ENCODE measurements at regions not wholly inside any gene's neighbourhood (a gene's known extent, or its start where the extent isn't known, plus 50 kb on each side); places are given as distances from the start of the nearest gene placed in this dataset.
"Not testable (repeated sequence)": the region's sequence is repeated elsewhere in the genome, so short reads cannot be mapped to it uniquely, and the experiment has no call there.

- DNase-seq: peak; percentile 54
Observed at GRCh38 chr21:27026501-27026900, 59.6 kb upstream of the ADAMTS5 start.

- DNase-seq: not testable (repeated sequence)
Observed at GRCh38 chr21:27025708-27026107, 58.8 kb upstream of the ADAMTS5 start.

DNA sequence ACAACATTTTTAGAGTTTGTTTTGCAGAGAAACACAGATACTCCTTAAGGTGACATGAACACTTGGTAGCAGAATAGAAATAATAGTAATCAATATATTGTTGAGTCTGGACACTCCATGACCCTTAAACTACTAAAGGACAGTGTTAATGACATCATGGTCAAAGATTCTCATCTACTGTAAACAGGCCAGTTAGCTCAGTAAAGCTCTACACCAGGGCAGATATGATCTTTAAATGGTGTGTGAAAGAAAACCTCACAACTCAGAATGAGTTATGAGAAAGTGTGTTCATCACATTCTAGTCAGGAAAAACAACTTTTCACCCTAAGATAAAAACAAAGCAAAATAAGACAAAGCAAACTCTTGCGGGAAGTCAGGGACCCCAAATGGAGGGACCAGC lies 58.1 kb upstream of the ADAMTS5 start:
- peak; percentile 32 for DNase-seq

- peak; percentile 97 for DNase-seq
Observed at GRCh38 chr21:27024301-27024700, 57.4 kb upstream of the ADAMTS5 start.

DNA sequence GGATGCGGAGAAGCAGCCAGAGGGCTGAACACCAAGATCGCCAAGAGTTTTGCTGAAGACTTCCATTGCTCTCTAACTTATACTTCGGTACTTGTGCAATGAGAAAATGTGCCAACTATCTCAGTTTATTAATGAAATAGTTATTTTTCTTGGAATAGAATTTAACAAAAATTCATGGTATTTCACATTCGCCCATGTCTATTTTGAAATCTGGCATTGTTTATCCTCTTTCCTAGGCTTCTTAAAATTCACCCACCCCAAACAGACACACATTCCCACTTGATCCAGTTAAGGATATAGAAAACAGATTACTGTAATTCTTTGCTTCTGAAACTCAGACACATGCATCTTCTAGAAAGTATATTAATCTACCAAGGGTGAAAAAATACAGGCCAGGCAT lies 56.3 kb upstream of the ADAMTS5 start:
- peak; percentile 84 for DNase-seq

- no peak for DNase-seq
Observed at GRCh38 chr21:27021801-27022200, 54.9 kb upstream of the ADAMTS5 start.

DNA sequence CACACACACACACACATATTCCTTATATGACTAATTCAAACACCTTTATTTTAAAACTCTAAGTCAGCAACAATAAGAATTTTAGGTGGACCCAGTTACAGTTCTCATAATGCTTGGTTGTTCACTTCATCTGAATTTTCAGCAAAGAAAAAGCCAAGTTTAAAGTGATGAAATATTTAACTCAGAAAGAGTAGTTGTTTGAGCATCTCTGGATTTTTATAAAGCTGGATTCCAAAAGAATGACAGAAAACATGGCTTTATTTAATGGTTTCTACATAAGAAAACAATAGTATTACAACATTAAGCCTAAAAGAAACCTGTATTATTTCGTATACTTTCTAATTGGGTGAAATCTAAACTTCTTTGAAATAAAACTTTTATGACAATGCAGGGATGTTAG lies 54.2 kb upstream of the ADAMTS5 start:
- peak; percentile 35 for DNase-seq

DNA sequence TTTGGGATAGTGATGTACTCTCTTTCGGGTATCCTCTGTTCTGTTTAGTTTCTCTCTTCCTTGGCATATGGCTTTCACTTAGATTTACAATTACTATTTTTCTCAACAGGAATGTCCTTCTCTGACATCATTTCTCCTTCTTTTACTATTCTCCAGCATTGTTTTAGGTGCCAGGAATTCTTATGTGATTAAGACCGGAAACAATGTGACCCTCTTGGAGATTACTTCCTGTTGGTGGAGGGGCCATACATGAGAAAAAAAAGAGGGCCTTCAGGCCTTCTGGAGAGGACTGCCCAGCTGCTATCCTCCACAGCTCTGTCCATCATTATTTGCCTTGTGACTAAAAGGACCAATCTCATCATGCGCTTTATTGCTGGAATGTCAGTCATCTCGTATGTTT lies 50.4 kb upstream of the ADAMTS5 start:
- DNase-seq: peak; percentile 68
